ENCODE measurements at regions not wholly inside any gene's neighbourhood (a gene's known extent, or its start where the extent isn't known, plus 50 kb on each side); places are given as distances from the start of the nearest gene placed in this dataset.

DNA sequence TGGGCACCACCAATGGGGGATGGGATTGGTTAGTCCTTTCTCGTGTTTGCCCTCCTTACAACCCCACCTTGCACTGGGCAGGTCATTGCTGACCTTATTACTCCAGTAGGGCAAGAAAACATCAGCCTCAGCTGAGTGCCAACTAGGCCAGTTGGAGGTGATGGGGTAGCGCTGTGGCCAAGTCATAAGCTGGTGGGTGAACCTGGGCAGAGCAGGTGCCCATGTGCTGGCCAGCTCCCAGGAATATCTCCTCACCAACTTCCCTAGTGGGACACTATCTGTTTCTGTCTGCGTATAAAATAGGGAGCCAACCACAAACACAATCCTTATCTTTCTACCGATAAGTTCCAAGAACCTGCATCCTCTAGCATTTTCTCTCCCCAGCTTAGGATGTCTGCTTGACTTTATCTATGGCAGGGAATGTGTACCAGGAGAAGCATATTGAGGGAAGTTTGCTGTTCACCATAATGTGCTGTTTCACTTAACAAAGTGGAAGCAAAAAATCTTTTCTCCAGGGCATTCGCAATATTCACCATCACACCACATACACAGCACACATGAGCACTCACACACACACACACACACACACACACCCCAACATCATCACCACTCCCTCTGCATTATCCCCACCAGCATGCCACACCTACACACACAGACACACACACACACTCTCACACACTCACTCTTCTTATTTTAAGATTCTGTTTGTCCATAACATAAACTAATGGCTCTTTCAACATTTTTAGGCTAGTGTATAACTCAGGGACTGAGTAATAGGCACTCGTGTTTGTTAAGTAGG is 390.0 kb downstream of the ENC1 start:
- TF ChIP-seq, protein P1, sequence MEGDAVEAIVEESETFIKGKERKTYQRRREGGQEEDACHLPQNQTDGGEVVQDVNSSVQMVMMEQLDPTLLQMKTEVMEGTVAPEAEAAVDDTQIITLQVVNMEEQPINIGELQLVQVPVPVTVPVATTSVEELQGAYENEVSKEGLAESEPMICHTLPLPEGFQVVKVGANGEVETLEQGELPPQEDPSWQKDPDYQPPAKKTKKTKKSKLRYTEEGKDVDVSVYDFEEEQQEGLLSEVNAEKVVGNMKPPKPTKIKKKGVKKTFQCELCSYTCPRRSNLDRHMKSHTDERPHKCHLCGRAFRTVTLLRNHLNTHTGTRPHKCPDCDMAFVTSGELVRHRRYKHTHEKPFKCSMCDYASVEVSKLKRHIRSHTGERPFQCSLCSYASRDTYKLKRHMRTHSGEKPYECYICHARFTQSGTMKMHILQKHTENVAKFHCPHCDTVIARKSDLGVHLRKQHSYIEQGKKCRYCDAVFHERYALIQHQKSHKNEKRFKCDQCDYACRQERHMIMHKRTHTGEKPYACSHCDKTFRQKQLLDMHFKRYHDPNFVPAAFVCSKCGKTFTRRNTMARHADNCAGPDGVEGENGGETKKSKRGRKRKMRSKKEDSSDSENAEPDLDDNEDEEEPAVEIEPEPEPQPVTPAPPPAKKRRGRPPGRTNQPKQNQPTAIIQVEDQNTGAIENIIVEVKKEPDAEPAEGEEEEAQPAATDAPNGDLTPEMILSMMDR (IDR thresholded peaks at IDR 0.05): no peak
- TF ChIP-seq EP300 (IDR thresholded peaks at IDR 0.05): no peak
